Motor neuron (in vitro differentiated cells): ENCODE measurements at regions not wholly inside any gene's neighbourhood (a gene's known extent, or its start where the extent isn't known, plus 50 kb on each side); places are given as distances from the start of the nearest gene placed in this dataset.
A peak's percentile ranks its signal among the peaks of the same experiment; 100 is the strongest.
"Not testable (repeated sequence)": the region's sequence is repeated elsewhere in the genome, so short reads cannot be mapped to it uniquely, and the experiment has no call there.

Source experiments
- ATAC-seq, 8 experiments: fragments of 200-7000 bp; cut with Tn5 transposase; replicated peaks in 6 of 8; 2 replicates each; pipeline ENCODE4 v1.8.0; 2021; ENCODE audit warnings: mild to moderate bottlenecking in 8 of 8, moderate library complexity in 8 of 8
- H3K27ac ChIP-seq, 2 donors: fragments of 250-450 bp; sonication (Bioruptor Pico); 2 replicates each; pipeline ENCODE4 v1.9.0; 2021; ENCODE audit warnings: antibody characterized with exemption in 2 of 2, mild to moderate bottlenecking in 2 of 2, moderate library complexity in 1 of 2
- H3K4me1 ChIP-seq, 2 donors: fragments of 250-450 bp; sonication (Bioruptor Pico); replicated peaks in 1 of 2; 2 replicates each; pipeline ENCODE4 v1.6.1; 2021; ENCODE audit warnings: antibody characterized with exemption in 2 of 2, mild to moderate bottlenecking in 2 of 2, moderate library complexity in 1 of 2
- H3K4me3 ChIP-seq, 5 donors: fragments of 250-450 bp; sonication (Bioruptor Pico); 2 replicates each; pipeline ENCODE4 v1.9.0; 2021; ENCODE audit warnings: antibody characterized with exemption in 5 of 5, mild to moderate bottlenecking in 5 of 5, moderate library complexity in 4 of 5
- WGBS, 10 experiments: fragments of 450-650 bp; shearing (Covaris generic); methylation state at CpG; one replicate each; pipeline ENCODE4 v1.0.0; 2022; 5-methylcytosine and 5-hydroxymethylcytosine counted together
- in situ Hi-C, 9 experiments: fragments of 400-800 bp; cut with MboI; loops; one replicate each; pipeline ENCODE4 v1.15.0; 2021; ENCODE audit warnings: low sequenced_read_pairs in 9 of 9, low pct_unique_long_range_greater_than_20kb in 2 of 9; ENCODE audit not compliant: unreplicated experiment in 9 of 9

GRCh38 chr5:71289946-71290345, 165.5 kb upstream of the BDP1 start:
- H3K4me1 ChIP-seq, in situ Hi-C loops, ATAC-seq: not testable (repeated sequence)
- no CpG with 5 or more reads among the region's 42 CpGs for WGBS, 10 experiments
- peak overlapping the region; percentile 29 to 42 (median 34) for H3K4me3 ChIP-seq
- peak overlapping the region in 1 of 2 donors; percentile 73 for H3K27ac ChIP-seq

GRCh38 chr5:71290979-71291378, 164.5 kb upstream of the BDP1 start:
- H3K27ac ChIP-seq, H3K4me1 ChIP-seq, H3K4me3 ChIP-seq, in situ Hi-C loops, ATAC-seq: not testable (repeated sequence)
- WGBS, 10 experiments, result no CpG with 5 or more reads among the region's 2 CpGs
